ENCODE measurements at regions not wholly inside any gene's neighbourhood (a gene's known extent, or its start where the extent isn't known, plus 50 kb on each side); places are given as distances from the start of the nearest gene placed in this dataset.

GRCh38 chr5:121151534-121151933 is 687.4 kb downstream of the PRR16 start:
- Histone ChIP-seq H3K36me3 (ENCODE audit: low read depth, missing control alignments) (no peaks in the 10 kb centered on the region), H3K4me3 (no peak overlapping the region), H3K4me1 (no peaks in the 10 kb centered on the region), H3K9me3 (no peaks in the 10 kb centered on the region), H3K27me3 (no peaks in the 10 kb centered on the region), H3K27ac (no peak overlapping the region)
- 89 to 90% methylated on average over 2 of the region's 2 CpGs for WGBS, 2 donors
- DNase-seq = no peak
- intact Hi-C loops (cut with DNase I; ENCODE audit: low total_unique reads) = no loop called here
- TF ChIP-seq CTCF (IDR thresholded peaks at IDR 0.05) (no peak), POLR2A (IDR thresholded peaks at IDR 0.05) (no peak)

- no peak overlapping the region for H3K27ac ChIP-seq
- no peaks in the 10 kb centered on the region for H3K9me3 ChIP-seq
- H3K27me3 ChIP-seq = no peaks in the 10 kb centered on the region
- no peaks in the 10 kb centered on the region for H3K4me1 ChIP-seq
- no peaks in the 10 kb centered on the region for H3K36me3 ChIP-seq (ENCODE audit: low read depth, missing control alignments)
- DNase-seq = no peak
- TF ChIP-seq POLR2A (IDR thresholded peaks at IDR 0.05) (no peak), CTCF (IDR thresholded peaks at IDR 0.05) (no peak)
- H3K4me3 ChIP-seq = no peak overlapping the region
- intact Hi-C loops (cut with DNase I; ENCODE audit: low total_unique reads) = no loop called here
Observed at GRCh38 chr5:121152411-121152810, 688.3 kb downstream of the PRR16 start.

GRCh38 chr5:121156565-121156964 is 692.5 kb downstream of the PRR16 start:
- intact Hi-C loops (cut with DNase I; ENCODE audit: low total_unique reads) = no loop called here
- H3K27ac ChIP-seq = no peak overlapping the region
- TF ChIP-seq CTCF (IDR thresholded peaks at IDR 0.05) = no peak
- TF ChIP-seq POLR2A (IDR thresholded peaks at IDR 0.05) = no peak
- H3K9me3 ChIP-seq = no peaks in the 10 kb centered on the region
- no peaks in the 10 kb centered on the region for H3K27me3 ChIP-seq
- WGBS, 2 donors = 66 to 82% methylated on average over 1 of the region's 1 CpG
- H3K36me3 ChIP-seq (ENCODE audit: low read depth, missing control alignments) = no peaks in the 10 kb centered on the region
- no peak overlapping the region for H3K4me3 ChIP-seq
- DNase-seq = no peak
- H3K4me1 ChIP-seq = no peaks in the 10 kb centered on the region

GRCh38 chr5:121158451-121158850 is 693.2 kb upstream of the FTMT start:
- Histone ChIP-seq H3K4me3 (no peak overlapping the region), H3K4me1 (no peaks in the 10 kb centered on the region), H3K9me3 (no peaks in the 10 kb centered on the region), H3K27ac (no peak overlapping the region), H3K27me3 (no peaks in the 10 kb centered on the region), H3K36me3 (ENCODE audit: low read depth, missing control alignments) (no peaks in the 10 kb centered on the region)
- TF ChIP-seq POLR2A (IDR thresholded peaks at IDR 0.05) = no peak
- TF ChIP-seq CTCF (IDR thresholded peaks at IDR 0.05) = no peak
- intact Hi-C loops (cut with DNase I; ENCODE audit: low total_unique reads) = no loop called here
- no peak for DNase-seq

- Histone ChIP-seq H3K27me3 (no peaks in the 10 kb centered on the region), H3K36me3 (ENCODE audit: low read depth, missing control alignments) (no peaks in the 10 kb centered on the region), H3K27ac (no peak overlapping the region), H3K4me3 (no peak overlapping the region), H3K4me1 (no peaks in the 10 kb centered on the region), H3K9me3 (no peaks in the 10 kb centered on the region)
- intact Hi-C loops (cut with DNase I; ENCODE audit: low total_unique reads) = no loop called here
- 85 to 95% methylated on average over 1 of the region's 1 CpG for whole genome bisulfite sequencing, 2 donors
- no peak for TF ChIP-seq CTCF (IDR thresholded peaks at IDR 0.05)
- TF ChIP-seq POLR2A (IDR thresholded peaks at IDR 0.05) = no peak
- no peak for DNase-seq
Observed at GRCh38 chr5:121160591-121160990, 691.1 kb upstream of the FTMT start.

All from testis (tissue), 2 donors.